ENCODE measurements at regions not wholly inside any gene's neighbourhood (a gene's known extent, or its start where the extent isn't known, plus 50 kb on each side); places are given as distances from the start of the nearest gene placed in this dataset.
A peak's percentile ranks its signal among the peaks of the same experiment; 100 is the strongest.
"Not testable (repeated sequence)": the region's sequence is repeated elsewhere in the genome, so short reads cannot be mapped to it uniquely, and the experiment has no call there.

DNA sequence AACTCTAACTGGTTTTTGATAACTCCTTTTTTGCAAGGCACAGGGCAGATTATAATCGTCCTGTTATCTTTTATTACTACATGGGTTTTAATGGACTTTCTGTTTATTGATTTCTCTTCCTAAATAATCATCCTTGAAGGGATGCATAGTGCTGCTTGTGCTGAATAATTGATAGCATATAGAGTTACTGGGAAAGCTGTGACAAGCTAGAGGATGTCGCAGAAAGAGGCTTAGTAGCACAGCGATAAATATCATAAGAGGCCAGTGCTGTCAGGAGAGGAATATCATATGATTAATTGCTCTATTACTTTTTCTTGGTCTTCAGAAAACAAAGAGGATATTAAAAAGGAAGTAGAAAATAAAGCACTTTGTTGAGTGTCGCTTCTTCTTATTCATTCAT is 1007.1 kb upstream of the ACO1 start:
- no peak overlapping the region for H3K27ac Mint-ChIP-seq
- ATAC-seq (replicated peaks) (no peak), DNase-seq (no peak)
- H3K36me3 Mint-ChIP-seq = no peaks in the 10 kb centered on the region
- H3K4me1 Mint-ChIP-seq = no peaks in the 10 kb centered on the region
- no peak overlapping the region for H3K4me3 Mint-ChIP-seq
- H3K9me3 Mint-ChIP-seq = no peaks in the 10 kb centered on the region
- H3K27me3 Mint-ChIP-seq = no peaks in the 10 kb centered on the region

DNA sequence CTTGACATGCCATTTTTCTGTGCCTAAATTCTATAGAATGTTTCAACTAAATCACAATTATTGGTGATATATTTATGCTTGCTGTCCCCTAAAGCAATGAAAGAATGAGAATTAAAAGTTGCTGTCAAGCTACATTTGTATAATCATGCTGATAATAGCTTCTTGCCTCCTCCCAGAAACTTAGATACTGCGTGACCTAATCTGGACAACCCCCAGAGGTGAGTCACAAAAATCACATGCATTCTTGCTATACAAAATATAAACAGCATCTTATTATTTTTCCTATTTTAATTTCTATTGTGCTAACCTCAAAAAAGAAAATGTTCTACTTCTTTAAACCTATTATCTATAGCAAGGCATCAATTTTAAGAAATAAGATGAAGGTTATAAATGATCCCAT is 995.8 kb upstream of the ACO1 start:
- Mint-ChIP-seq H3K4me3 (no peak overlapping the region), H3K27me3 (peaks cover 0 to 3% of the 10 kb centered on the region in 2 donors), H3K27ac (no peak overlapping the region), H3K9me3 (no peaks in the 10 kb centered on the region), H3K36me3 (no peaks in the 10 kb centered on the region), H3K4me1 (peaks cover 7 to 12% of the 10 kb centered on the region in 2 donors)
- DNase-seq = no peak
- ATAC-seq (replicated peaks) = no peak

DNA sequence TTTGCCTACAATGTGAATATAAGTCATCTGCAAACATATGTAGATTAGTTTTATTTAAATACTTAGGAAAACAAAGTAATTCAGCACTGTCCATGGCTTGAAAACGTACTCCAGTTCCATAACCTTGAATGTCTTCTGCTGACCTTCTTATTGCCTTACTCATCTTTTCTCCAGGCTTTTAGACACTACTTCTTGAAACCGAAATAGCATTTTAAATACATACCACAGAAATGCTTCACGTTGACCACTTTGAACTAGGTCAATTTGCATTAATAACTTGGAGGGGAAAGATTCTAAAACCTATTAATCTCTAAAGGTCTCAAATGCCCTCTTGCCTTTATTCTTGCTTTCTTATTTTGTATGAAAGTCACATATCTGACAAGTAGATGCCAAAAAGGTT is 995.4 kb upstream of the ACO1 start:
- Mint-ChIP-seq H3K27ac (no peak overlapping the region), H3K9me3 (no peaks in the 10 kb centered on the region), H3K36me3 (no peaks in the 10 kb centered on the region), H3K4me1 (peaks cover 7 to 12% of the 10 kb centered on the region in 2 donors), H3K4me3 (no peak overlapping the region), H3K27me3 (peaks cover 0 to 3% of the 10 kb centered on the region in 2 donors)
- DNase-seq = no peak
- no peak for ATAC-seq (replicated peaks)

DNA sequence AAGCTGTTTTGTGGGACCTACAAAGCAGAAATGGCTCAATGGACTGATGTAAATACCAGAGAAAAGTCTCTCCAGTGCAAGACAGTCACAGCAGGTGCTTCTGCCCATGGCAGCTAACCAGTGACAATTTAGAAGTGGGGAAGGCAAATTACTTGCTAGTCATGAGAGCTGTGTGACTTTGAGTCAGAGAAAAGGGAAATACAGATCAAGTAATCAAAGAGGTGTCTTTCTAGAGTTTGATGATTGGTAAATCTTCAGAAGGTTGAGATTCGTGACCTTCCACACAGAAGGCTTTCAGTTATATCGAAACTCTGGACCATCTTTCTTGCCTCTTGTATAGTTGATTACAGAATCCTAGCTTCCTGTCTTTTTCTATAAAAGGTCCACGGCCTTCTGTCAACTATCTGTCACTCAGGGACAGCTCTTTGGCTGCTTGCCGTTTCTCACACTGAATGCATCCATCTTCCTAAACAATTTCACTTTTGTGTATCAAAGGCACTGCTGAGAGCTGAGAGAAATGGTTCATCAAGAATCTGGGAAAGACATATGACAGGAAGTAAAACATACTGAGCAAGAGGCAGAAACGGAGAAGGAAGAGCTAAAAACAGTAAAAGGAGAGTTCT is 993.9 kb upstream of the ACO1 start:
- Mint-ChIP-seq H3K27ac (no peak overlapping the region), H3K4me3 (no peak overlapping the region), H3K9me3 (no peaks in the 10 kb centered on the region), H3K36me3 (no peaks in the 10 kb centered on the region), H3K27me3 (peaks cover 0 to 3% of the 10 kb centered on the region in 2 donors), H3K4me1 (peaks cover 7 to 12% of the 10 kb centered on the region in 2 donors)
- DNase-seq (no peak), ATAC-seq (replicated peaks) (peak in 1 of 2 donors; percentile 27)

DNA sequence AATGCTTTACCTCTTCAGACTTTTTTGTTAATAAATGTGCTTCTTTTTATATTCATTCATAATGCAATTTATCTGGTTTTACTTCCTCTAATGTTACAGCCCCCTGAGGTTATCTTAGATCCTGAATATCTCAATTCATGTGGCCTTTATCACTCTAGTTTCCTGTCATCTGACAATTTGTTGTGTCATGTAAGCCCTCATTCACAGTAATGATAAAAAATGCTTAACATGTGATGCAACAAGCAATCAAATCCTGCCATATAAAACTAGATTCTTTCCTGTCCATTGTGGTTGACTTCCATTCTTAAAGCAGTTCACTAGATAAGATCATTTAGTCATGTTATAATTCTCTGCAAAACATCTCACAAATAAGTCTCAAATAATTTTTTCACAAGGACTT is 991.2 kb upstream of the ACO1 start:
- no peak for DNase-seq
- peak; percentile 49 to 65 for ATAC-seq (replicated peaks)
- H3K4me3 Mint-ChIP-seq = no peak overlapping the region
- no peaks in the 10 kb centered on the region for H3K36me3 Mint-ChIP-seq
- peaks cover 0 to 6% of the 10 kb centered on the region in 2 donors for H3K27me3 Mint-ChIP-seq
- no peaks in the 10 kb centered on the region for H3K9me3 Mint-ChIP-seq
- no peak overlapping the region for H3K27ac Mint-ChIP-seq
- peaks cover 7 to 12% of the 10 kb centered on the region in 2 donors for H3K4me1 Mint-ChIP-seq

DNA sequence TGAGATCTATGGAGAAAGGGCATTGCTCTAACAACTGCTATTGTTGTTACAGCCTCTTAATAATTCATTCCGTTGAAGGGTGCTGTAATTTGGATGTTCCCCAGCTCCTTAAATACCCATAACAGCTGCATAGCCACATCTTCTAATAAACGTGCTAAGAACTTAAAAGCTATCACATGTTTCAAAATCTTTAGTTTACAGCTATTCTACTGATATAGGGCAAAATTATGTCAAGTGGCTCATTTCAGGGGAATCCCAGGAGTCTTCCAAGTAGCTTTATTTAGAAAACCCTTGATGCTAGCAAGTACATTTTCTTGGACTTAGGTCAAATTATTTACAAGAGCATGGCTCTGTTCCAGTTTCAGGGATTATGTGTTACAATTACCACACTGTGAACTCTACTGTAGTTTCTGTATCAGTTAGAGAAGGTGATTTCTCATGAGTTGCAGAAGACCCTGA is 990.4 kb upstream of the ACO1 start:
- Mint-ChIP-seq H3K27me3 (peaks cover 0 to 9% of the 10 kb centered on the region in 2 donors), H3K4me3 (no peak overlapping the region), H3K4me1 (peaks cover 7 to 12% of the 10 kb centered on the region in 2 donors), H3K27ac (no peak overlapping the region), H3K36me3 (no peaks in the 10 kb centered on the region), H3K9me3 (no peaks in the 10 kb centered on the region)
- no peak for DNase-seq
- ATAC-seq (replicated peaks) = no peak

DNA sequence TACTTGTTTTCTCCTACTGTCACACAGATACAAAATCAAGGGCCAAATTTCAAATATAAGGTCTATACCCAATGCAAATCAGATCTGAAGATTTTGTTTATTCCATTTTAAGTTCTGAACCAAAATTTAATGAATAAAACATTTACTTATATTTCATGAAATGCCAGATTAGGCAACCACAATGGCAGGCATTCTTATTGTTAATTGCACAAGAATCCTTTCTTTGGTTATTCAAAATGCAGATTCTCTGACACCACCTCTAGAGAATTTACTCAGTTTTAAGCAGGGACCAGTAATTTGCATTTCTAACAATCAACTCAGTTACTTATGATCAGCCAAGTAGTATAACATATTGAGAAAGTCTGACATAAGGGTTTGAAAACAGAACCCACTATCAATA is 972.4 kb upstream of the ACO1 start:
- no peaks in the 10 kb centered on the region for H3K4me1 Mint-ChIP-seq
- no peak for ATAC-seq (replicated peaks)
- H3K27ac Mint-ChIP-seq = no peak overlapping the region

DNA sequence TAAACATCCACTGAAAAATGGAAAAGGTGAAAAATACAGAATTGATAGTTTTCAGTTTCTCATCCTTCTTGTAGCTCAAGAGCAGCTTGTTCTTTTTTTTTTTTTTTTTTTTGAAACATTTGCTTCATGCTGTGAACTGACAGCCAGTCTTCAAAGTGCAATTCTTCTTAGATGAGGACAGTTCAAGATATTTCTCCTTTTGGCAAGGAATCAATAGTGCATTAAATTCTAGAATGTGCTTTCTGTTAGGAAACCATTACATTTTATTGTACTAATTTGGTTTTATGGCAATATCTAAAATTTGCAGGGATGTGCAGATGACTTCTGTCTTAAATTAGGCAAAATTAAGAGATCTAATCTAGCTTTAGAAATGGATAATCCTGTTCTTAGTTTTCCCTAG is 969.3 kb upstream of the ACO1 start:
- peaks cover 0 to under 1% of the 10 kb centered on the region in 2 donors for H3K27me3 Mint-ChIP-seq
- no peak overlapping the region for H3K4me3 Mint-ChIP-seq
- DNase-seq = no peak
- H3K27ac Mint-ChIP-seq = no peak overlapping the region
- ATAC-seq (replicated peaks) = no peak
- H3K36me3 Mint-ChIP-seq = no peaks in the 10 kb centered on the region
- no peaks in the 10 kb centered on the region for H3K4me1 Mint-ChIP-seq
- H3K9me3 Mint-ChIP-seq = peaks cover 0 to 6% of the 10 kb centered on the region in 2 donors

More for the DNA sequence above, 972.4 kb upstream of the ACO1 start:
- Mint-ChIP-seq H3K4me3 (no peak overlapping the region), H3K9me3 (peaks cover 0 to 6% of the 10 kb centered on the region in 2 donors), H3K36me3 (peaks cover 0 to 2% of the 10 kb centered on the region in 2 donors), H3K27me3 (peaks cover 6 to 9% of the 10 kb centered on the region in 2 donors)
- DNase-seq = no peak

DNA sequence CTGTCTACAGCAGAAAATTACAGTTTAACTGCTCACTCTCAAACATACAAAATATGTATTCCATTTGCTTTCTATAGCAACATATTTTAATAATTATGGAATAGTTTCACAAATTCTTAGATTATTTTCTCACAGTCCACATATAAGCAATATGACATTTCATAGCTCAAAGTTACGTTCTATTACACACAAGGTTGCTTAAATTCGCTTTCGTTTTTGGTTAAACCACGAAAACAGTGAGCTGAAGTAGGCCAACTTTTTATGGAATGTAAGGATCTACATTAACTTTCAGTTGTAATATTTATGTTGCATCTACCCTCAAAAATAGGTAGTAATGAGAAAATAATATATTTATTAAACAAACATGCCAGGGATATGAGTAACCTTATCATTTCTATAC is 966.0 kb upstream of the ACO1 start:
- H3K27me3 Mint-ChIP-seq = no peaks in the 10 kb centered on the region
- DNase-seq (no peak), ATAC-seq (replicated peaks) (no peak)
- no peak overlapping the region for H3K27ac Mint-ChIP-seq
- H3K36me3 Mint-ChIP-seq = no peaks in the 10 kb centered on the region
- no peak overlapping the region for H3K4me3 Mint-ChIP-seq
- peaks cover 0 to 1% of the 10 kb centered on the region in 2 donors for H3K9me3 Mint-ChIP-seq
- no peaks in the 10 kb centered on the region for H3K4me1 Mint-ChIP-seq

DNA sequence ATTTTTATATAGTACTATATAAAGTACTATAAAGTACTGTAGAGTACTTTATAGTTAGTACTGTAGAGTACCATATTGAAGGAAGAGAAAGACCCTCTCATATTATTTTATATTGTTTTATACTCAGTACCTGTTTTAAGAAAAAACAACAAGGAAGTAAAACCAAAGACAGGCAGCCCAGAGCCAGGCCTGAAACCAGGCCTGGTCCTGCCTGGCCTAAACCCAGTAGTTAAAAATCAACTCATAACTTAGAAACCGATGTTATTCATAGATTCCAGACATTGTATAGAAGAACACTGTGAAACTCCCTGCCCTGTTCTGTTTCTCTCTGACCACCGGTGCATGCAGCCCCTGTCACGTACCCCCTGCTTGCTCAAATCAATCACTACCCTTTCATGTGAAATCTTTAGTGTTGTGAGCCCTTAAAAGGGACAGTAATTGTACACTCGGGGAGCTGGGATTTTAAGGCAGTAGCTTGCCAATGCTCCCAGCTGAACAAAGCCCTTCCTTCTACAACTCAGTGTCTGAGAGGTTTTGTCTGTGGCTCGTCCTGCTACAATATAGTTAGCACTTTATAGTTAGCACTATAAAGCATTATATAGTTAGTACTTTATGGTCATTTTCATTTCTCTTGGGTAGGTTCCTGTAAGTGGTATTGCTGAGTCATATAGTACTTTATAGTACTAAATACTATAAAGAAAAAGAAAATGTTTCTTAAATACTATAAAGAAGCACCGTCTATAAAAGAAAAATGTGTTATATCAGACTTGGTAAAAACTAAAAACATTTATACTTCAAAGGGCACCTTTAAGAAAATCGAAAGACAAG is 940.6 kb upstream of the ACO1 start:
- ATAC-seq (replicated peaks) = peak; percentile 52 to 57
- DNase-seq = peak; percentile 13
- Mint-ChIP-seq H3K4me1 (peaks cover 16 to 22% of the 10 kb centered on the region in 2 donors), H3K27ac (peak overlapping the region; percentile 87)
- not testable (repeated sequence) for H3K27me3 Mint-ChIP-seq, H3K9me3 Mint-ChIP-seq, H3K36me3 Mint-ChIP-seq, H3K4me3 Mint-ChIP-seq

DNA sequence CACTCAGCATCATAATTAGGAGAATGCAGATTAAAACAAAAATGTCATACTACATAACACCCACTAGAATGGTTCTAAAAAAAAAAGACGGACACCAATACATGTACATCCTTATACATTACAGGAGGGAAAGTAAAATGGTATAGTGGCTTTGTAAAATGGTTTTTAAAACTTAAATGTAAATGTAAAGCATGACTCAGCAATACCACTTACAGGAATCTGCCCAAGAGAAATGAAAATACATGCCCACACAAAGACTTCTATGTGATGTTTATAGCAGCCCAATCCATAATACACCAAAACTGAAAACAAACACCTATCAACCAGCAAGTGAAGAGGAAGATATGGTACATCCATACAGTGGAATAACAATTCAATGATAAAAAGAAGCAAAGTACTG is 939.1 kb upstream of the ACO1 start:
- Mint-ChIP-seq H3K4me1 (peaks cover 16 to 22% of the 10 kb centered on the region in 2 donors), H3K4me3 (peak overlapping the region in 1 of 2 donors; percentile 49), H3K36me3 (peaks cover 0 to 5% of the 10 kb centered on the region in 2 donors), H3K27me3 (no peaks in the 10 kb centered on the region), H3K9me3 (no peaks in the 10 kb centered on the region), H3K27ac (peak overlapping the region; percentile 81)
- ATAC-seq (replicated peaks) (peak in 1 of 2 donors; percentile 17), DNase-seq (no peak)

DNA sequence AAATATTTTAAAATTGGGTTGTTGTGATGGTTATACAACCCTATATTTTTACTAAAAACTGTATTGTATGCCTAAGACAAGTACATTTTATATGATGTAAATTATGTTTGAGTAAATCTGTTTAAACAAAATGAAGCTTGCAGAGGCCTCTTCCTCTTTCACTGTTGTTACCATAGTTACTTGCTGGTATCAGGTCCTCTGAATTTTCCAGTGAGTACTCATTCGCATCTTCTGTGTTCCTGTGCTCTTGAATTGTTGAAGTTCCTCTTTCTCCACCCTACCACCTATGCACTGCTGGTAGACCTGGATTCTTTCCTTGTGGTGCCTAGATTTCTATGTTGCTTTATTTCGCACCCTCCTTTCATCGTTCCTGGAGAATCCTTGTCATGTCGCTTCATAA is 938.5 kb upstream of the ACO1 start:
- Mint-ChIP-seq H3K4me1 (peaks cover 16 to 22% of the 10 kb centered on the region in 2 donors), H3K27me3 (no peaks in the 10 kb centered on the region), H3K27ac (peak overlapping the region; percentile 81), H3K9me3 (no peaks in the 10 kb centered on the region), H3K36me3 (peaks cover 0 to 5% of the 10 kb centered on the region in 2 donors), H3K4me3 (no peak overlapping the region)
- DNase-seq (peak; percentile 16), ATAC-seq (replicated peaks) (peak; percentile 96 to 99)

DNA sequence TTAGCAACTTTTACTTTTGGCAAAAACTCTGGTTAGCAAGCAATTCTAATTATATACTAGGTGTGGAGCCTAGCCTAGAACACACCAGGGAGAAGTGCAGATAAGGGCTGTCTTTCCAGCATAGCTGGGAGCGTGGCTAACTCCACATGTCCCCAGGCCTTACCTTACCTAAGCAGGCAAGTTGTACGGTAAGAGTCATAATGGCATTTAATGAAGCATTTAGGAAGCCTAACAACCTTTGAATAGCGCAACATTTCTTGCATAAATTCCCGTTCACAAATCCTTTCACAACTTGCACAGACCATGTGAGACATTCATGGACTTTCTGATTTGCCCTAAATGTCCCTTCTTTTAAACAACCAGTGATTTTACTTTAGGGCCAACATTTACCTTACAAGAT is 917.4 kb upstream of the ACO1 start:
- Mint-ChIP-seq H3K27ac (no peak overlapping the region), H3K36me3 (no peaks in the 10 kb centered on the region), H3K27me3 (no peaks in the 10 kb centered on the region), H3K9me3 (no peaks in the 10 kb centered on the region), H3K4me1 (peaks cover 0 to 3% of the 10 kb centered on the region in 2 donors), H3K4me3 (no peak overlapping the region)
- no peak for DNase-seq
- no peak for ATAC-seq (replicated peaks)

DNA sequence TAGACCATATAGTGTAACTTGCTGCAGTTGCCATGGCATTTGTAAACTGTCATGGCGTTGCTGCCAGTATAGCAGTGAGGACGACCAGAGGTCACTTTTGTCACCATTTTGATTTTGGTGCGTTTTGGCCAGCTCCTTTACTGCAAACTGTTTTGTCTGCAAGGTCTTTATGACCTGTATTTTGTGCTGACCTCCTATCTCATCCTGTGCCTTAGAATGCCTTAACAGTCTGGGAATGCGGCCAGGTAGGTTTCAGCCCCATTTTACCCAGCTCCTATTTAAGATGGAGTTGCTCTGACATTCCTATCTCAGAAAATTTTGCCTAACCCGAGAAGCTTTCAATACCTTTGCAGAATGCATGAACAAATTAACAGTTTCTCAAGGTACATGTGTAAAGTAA is 914.4 kb upstream of the ACO1 start:
- Mint-ChIP-seq H3K36me3 (no peaks in the 10 kb centered on the region), H3K27me3 (no peaks in the 10 kb centered on the region), H3K4me3 (no peak overlapping the region), H3K9me3 (no peaks in the 10 kb centered on the region), H3K27ac (no peak overlapping the region), H3K4me1 (peaks cover 0 to 3% of the 10 kb centered on the region in 2 donors)
- no peak for DNase-seq
- ATAC-seq (replicated peaks) = no peak

DNA sequence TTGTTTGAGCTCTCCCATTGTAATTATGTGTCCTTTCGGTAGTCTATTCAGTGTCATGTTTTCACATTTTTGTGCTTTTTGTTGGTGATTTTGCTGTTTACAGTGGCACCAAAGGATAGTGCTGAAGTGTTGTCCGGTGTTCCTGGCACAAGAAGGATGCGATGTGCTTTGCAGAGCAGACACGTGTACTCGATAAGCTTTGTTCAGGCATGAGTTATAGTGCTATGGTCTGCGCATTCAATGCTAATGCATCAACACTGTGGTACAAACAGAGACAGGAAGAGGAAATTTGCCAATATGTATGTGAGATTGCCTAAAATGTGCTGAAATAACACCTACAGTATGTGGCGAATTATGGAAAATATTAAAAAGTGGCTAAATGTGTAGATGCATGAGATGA is 913.4 kb upstream of the ACO1 start:
- no peak for DNase-seq

More for the DNA sequence above, 913.4 kb upstream of the ACO1 start:
- Mint-ChIP-seq H3K9me3 (no peaks in the 10 kb centered on the region), H3K27ac (no peak overlapping the region), H3K27me3 (no peaks in the 10 kb centered on the region), H3K4me1 (peaks cover 0 to 3% of the 10 kb centered on the region in 2 donors), H3K36me3 (no peaks in the 10 kb centered on the region), H3K4me3 (no peak overlapping the region)
- no peak for ATAC-seq (replicated peaks)
